ENCODE measurements at regions not wholly inside any gene's neighbourhood (a gene's known extent, or its start where the extent isn't known, plus 50 kb on each side); places are given as distances from the start of the nearest gene placed in this dataset.

DNA sequence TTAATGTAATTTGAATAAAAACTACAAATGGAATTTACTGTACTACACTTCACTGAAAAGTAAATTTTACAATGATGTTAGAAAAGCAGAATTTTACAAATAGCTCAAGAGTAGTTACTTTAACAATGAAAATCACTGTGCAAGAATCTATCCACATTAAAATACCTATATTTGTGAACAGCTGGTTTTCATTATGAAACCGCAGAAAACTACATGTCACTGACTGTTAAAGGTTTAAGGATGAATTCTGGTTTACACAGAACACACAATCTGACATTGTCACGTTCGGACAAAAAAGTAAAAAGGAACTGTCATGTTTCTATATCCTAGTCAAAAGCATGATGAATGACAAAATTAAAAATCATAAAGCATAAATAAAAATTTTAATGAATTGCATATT lies 415.3 kb upstream of the PRKCQ start:
- no peak overlapping the region for H3K27ac ChIP-seq
- TF ChIP-seq, protein P1, sequence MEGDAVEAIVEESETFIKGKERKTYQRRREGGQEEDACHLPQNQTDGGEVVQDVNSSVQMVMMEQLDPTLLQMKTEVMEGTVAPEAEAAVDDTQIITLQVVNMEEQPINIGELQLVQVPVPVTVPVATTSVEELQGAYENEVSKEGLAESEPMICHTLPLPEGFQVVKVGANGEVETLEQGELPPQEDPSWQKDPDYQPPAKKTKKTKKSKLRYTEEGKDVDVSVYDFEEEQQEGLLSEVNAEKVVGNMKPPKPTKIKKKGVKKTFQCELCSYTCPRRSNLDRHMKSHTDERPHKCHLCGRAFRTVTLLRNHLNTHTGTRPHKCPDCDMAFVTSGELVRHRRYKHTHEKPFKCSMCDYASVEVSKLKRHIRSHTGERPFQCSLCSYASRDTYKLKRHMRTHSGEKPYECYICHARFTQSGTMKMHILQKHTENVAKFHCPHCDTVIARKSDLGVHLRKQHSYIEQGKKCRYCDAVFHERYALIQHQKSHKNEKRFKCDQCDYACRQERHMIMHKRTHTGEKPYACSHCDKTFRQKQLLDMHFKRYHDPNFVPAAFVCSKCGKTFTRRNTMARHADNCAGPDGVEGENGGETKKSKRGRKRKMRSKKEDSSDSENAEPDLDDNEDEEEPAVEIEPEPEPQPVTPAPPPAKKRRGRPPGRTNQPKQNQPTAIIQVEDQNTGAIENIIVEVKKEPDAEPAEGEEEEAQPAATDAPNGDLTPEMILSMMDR (IDR thresholded peaks at IDR 0.05): no peak

GRCh38 chr10:6990891-6991290 lies 410.8 kb upstream of the PRKCQ start:
- H3K27me3 ChIP-seq: no peaks in the 10 kb centered on the region
- DNase-seq (ENCODE audit: low spot score): no peak

More for the DNA sequence above, 415.3 kb upstream of the PRKCQ start:
- Histone ChIP-seq H3K4me3 (no peak overlapping the region), H3K36me3 (no peaks in the 10 kb centered on the region), H3K4me1 (no peaks in the 10 kb centered on the region), H3K9me3 (no peaks in the 10 kb centered on the region), H3K27me3 (no peaks in the 10 kb centered on the region)
- no peak for DNase-seq (ENCODE audit: low spot score)

GRCh38 chr10:6988654-6989053 lies 408.6 kb upstream of the PRKCQ start:
- H3K9me3 ChIP-seq: no peaks in the 10 kb centered on the region
- H3K27ac ChIP-seq: no peak overlapping the region
- H3K27me3 ChIP-seq: no peaks in the 10 kb centered on the region
- TF ChIP-seq, protein P1 (IDR thresholded peaks at IDR 0.05): no peak
- DNase-seq (ENCODE audit: low spot score): no peak
- no peak overlapping the region for H3K4me3 ChIP-seq
- no peaks in the 10 kb centered on the region for H3K4me1 ChIP-seq
- no peaks in the 10 kb centered on the region for H3K36me3 ChIP-seq

More at GRCh38 chr10:6990891-6991290, 410.8 kb upstream of the PRKCQ start:
- H3K4me3 ChIP-seq: no peak overlapping the region
- H3K36me3 ChIP-seq: no peaks in the 10 kb centered on the region
- TF ChIP-seq, protein P1 (IDR thresholded peaks at IDR 0.05): no peak
- no peaks in the 10 kb centered on the region for H3K4me1 ChIP-seq
- no peak overlapping the region for H3K27ac ChIP-seq
- no peaks in the 10 kb centered on the region for H3K9me3 ChIP-seq

GRCh38 chr10:6987536-6987945 lies 407.5 kb upstream of the PRKCQ start:
- H3K27ac ChIP-seq: no peak overlapping the region
- no peak for DNase-seq (ENCODE audit: low spot score)
- TF ChIP-seq, protein P1 (IDR thresholded peaks at IDR 0.05): no peak

GRCh38 chr10:6986927-6987326 lies 406.9 kb upstream of the PRKCQ start:
- Histone ChIP-seq H3K4me3 (no peak overlapping the region), H3K9me3 (no peaks in the 10 kb centered on the region), H3K27ac (no peak overlapping the region), H3K36me3 (no peaks in the 10 kb centered on the region), H3K4me1 (no peaks in the 10 kb centered on the region), H3K27me3 (no peaks in the 10 kb centered on the region)
- TF ChIP-seq, protein P1 (IDR thresholded peaks at IDR 0.05): no peak
- no peak for DNase-seq (ENCODE audit: low spot score)

More at GRCh38 chr10:6987536-6987945, 407.5 kb upstream of the PRKCQ start:
- Histone ChIP-seq H3K4me3 (no peak overlapping the region), H3K27me3 (no peaks in the 10 kb centered on the region), H3K4me1 (no peaks in the 10 kb centered on the region), H3K9me3 (no peaks in the 10 kb centered on the region), H3K36me3 (no peaks in the 10 kb centered on the region)

- H3K27ac ChIP-seq: no peak overlapping the region
- TF ChIP-seq, protein P1 (IDR thresholded peaks at IDR 0.05): no peak
- DNase-seq (ENCODE audit: low spot score): no peak
- no peaks in the 10 kb centered on the region for H3K36me3 ChIP-seq
- H3K4me1 ChIP-seq: no peaks in the 10 kb centered on the region
- H3K9me3 ChIP-seq: no peaks in the 10 kb centered on the region
- H3K27me3 ChIP-seq: no peaks in the 10 kb centered on the region
- no peak overlapping the region for H3K4me3 ChIP-seq
These were observed 405.6 kb upstream of the PRKCQ start for GRCh38 chr10:6985644-6986043.

Data from right atrium auricular region (tissue), 2 donors.